HG03565 (cell line): ENCODE measurements at regions not wholly inside any gene's neighbourhood (a gene's known extent, or its start where the extent isn't known, plus 50 kb on each side); places are given as distances from the start of the nearest gene placed in this dataset.

Experiments used
- ATAC-seq: cut with Tn5 transposase; IDR thresholded peaks from one replicate; pipeline ENCODE4 v1.9.1; 2021; ENCODE audit warnings: mild to moderate bottlenecking, moderate library complexity; ENCODE audit not compliant: unreplicated experiment

- ATAC-seq: no peak
These were observed 510.4 kb upstream of the ARGLU1 start for GRCh38 chr13:107078229-107078765.

DNA sequence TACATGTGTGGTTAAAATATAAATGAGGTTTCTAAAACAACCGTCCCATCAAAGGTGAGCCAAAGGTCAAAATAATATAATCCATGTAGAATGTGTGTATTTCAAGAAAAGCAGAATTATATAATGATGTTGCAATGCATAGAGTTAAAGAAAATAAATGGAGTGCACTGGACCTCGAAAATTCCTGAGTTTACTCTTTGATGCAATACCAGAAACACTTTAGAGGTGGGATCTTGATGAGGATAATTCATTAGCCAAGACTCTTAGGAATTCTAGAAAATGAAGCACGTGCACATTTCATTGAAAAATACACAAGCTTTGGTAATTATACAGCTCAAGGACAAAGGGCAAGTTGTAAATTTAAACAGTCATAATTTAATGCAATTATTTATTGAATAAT lies 508.9 kb upstream of the ARGLU1 start:
- no peak for ATAC-seq

DNA sequence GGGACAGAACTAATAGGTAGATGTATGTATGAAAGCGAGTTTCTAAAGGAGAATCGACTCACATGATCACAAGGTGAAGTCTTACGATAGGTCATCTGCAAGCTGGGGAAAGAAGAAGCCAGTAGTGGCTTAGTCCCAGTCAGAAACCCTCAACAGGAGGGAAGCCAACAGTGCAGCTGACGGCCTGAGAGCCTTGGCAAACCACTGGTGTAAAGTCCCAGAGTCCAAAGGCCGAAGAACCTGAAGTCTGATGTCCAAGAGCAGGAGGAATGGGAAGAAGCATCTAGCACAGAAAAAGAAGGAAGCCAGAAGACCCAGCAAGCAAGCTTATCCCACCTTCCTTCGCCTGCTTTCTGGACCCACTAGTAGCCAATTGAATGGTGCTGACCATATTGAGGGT lies 507.6 kb upstream of the ARGLU1 start:
- no peak for ATAC-seq

DNA sequence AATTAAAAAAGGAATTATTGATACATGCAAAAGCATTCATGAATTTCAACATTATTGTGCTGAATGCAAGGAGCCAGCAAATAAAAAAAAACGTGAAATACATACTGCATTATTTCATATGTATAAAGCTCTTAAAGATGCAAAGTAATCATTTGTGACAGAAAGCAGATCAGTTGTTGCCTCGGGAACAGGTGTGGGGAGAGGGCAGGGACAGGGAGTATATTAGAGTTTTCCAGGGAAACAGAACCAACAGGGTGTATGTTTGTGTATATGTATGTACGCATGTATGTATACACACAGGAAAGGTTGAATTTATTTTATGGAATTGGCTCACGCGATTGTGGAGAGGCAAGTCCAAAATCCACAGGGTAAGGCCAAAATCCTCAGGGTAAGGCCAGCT lies 502.9 kb upstream of the ARGLU1 start:
- no peak for ATAC-seq

- no peak for ATAC-seq
These were observed 501.3 kb upstream of the ARGLU1 start for GRCh38 chr13:107069108-107069776.

DNA sequence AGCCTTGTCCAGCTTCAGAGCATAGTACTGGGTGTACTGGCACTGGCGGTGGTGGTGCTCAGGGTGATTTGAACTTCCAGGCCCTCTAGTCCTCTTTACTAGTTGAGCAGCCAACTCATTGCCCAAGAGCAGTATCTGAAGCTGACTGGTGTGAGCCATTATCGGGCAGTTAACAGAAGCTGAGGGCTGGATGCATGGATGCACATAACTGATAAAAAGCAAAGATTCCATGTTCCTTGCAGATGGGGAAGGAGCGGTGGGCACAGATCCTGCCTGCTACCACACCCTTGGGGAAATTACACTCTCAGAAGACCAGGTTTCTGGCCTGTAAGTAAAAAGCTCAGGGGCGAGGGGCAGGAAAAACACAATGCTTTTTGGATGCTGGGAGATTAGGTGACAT lies 499.4 kb upstream of the ARGLU1 start:
- no peak for ATAC-seq

- ATAC-seq: no peak
These were observed 498.4 kb upstream of the ARGLU1 start for GRCh38 chr13:107066355-107066754.

GRCh38 chr13:107065036-107065435 lies 497.1 kb upstream of the ARGLU1 start:
- no peak for ATAC-seq

- ATAC-seq: no peak
These were observed 489.2 kb upstream of the ARGLU1 start for GRCh38 chr13:107057028-107057631.

- no peak for ATAC-seq
These were observed 475.4 kb upstream of the ARGLU1 start for GRCh38 chr13:107043021-107043956.

- ATAC-seq: no peak
These were observed 467.8 kb upstream of the ARGLU1 start for GRCh38 chr13:107035778-107036177.

DNA sequence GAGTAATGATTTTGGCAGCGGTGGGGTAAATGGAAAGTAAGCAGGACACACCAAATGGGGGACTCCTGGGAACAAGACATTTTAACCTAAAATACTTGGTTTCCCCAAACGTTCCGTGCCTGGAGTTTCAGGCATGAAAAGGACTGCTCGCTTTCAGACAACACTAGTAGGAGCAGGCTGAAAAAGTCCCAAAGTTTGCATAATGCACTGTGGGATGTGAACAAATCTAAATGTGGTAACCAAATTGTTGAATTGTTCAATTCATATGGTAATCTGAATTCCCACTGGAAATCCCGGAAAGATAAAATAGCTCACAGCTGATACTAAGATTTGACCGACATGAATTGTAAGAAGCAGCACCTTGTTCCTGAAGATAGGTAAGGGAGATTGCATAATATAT lies 467.2 kb upstream of the ARGLU1 start:
- ATAC-seq: no peak

DNA sequence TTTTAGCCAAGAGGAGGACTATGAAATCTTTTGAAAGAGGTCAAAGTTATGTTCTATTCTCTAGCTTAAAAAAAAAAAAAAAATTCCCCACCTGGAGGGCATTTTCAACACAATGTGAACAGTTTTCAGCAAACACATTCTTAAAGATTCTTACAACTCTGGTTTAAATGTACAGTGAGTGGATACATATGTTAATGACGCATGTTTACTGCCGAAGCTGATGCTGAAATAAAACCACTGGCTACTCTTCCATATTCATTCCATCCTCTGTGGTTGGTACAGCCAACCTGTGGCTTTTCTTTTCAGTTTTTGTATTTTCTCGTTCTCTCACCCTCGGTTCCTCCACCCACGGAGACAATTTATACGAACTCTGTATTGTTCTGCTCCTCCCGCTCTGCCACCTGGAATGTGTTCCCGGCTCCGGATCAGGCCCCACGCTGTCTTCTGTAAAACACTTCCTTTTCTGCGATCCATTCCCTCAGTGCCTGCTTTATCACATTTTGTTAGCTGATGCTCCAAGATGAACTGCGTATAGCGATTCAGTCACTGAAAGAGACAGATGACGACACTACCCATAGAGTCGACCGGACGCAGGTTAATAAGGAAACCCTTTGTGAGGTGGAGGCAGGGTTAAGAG lies 466.4 kb upstream of the ARGLU1 start:
- no peak for ATAC-seq

DNA sequence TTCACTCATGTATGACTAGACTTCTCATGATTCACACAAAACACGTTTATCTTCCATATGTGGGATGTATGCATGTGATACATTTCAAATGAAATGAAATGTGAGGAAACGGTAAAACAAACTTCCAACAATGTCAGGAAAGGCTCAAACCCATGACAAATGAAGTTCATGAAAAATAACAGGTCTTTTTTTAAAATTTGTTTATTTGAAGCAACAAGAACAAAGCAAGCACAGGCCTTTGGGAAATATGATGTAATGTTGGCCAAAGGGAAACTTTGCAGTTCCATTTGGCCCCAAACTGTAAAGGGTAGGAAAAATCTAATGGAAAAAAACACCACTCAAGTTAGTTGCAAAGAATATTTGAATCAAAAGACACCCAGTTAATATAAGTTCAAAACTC lies 463.8 kb upstream of the ARGLU1 start:
- ATAC-seq: no peak

- ATAC-seq: no peak
These were observed 460.8 kb upstream of the ARGLU1 start for GRCh38 chr13:107028751-107029150.

GRCh38 chr13:107025991-107026390 lies 458.1 kb upstream of the ARGLU1 start:
- ATAC-seq: no peak

DNA sequence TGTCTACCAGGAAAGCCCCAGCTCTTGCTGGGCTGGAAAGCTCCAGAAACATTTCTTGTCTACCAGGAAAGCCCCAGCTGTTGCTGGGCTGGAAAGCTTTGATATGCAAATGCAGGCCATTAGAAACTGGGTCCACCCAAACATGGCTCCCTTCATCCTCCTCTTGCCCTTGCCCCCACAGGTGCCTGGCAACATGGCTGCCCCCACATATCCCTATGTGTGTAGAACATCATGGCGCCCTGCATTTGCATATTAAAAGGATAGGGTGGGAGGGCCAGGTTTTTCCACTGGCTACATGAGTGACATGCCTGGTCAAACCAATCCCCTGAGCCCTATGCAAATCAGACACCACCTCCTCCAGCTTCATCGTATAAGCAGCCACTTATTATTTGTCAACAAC lies 455.4 kb upstream of the ARGLU1 start:
- ATAC-seq: no peak

DNA sequence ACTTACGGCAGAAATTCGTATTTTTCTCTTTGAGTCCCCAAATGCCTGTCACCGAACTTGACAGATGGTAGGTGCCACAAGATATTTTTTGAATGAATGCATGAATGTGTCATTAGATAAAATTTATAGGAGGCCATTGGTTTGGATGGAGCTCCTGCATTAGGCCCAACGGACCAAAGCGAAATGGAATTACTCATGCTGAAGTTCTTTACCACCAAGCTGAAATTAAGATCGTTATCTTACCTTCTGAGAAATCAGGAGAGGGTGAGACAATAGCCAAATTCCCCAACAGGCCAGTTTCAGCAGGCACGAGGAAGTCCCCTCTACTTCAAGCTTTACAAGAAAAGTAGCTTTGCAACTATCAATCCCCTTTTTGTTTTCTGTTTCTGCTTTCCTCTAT lies 452.5 kb upstream of the ARGLU1 start:
- ATAC-seq: no peak

DNA sequence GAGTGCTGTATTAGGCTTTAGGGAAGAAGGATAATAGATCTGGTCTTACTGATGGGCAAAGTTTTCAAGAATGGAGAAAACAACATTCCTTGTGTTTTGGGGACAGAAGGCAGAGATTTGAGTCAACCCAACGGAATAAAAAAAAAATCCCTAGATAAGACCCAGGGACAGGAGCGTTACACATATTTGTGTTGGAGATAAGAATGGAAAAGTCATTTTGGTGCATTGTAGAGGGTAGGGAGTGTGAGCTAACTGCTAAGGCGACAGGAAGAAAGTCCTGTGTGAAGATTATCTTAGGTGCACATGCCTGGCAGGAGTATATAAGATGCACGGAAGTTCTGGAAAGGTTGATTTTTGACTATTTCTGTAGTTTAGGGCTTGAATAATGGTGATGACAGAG lies 450.3 kb upstream of the ARGLU1 start:
- no peak for ATAC-seq

DNA sequence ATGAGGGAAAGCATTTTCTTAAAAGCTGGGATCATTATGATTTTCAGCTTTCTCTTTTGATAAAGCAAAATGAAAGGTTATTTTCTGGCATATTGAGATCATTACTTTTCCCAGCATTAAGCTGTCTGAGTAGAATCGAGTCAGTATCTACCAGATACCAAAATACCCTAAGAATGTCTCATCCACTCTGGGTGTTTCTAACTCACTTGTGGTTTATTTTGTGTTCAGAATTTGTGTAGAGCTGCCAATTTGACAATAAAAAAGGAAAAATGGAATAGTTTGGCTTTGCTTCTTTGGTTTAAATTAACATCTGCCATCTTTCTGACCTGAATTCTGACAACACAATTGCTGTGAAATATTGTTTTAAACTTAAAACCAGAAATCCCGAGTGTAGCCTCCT lies 438.7 kb upstream of the ARGLU1 start:
- ATAC-seq: no peak

GRCh38 chr13:107005577-107005976 lies 437.6 kb upstream of the ARGLU1 start:
- no peak for ATAC-seq
